Fibroblast of peridontal ligament (primary cell): ENCODE measurements at regions not wholly inside any gene's neighbourhood (a gene's known extent, or its start where the extent isn't known, plus 50 kb on each side); places are given as distances from the start of the nearest gene placed in this dataset.

Experiments
- DNase-seq: peaks from one replicate; pipeline ENCODE4 v3.0.0-alpha.2; 2010; ENCODE audit errors: extremely low read depth

DNA sequence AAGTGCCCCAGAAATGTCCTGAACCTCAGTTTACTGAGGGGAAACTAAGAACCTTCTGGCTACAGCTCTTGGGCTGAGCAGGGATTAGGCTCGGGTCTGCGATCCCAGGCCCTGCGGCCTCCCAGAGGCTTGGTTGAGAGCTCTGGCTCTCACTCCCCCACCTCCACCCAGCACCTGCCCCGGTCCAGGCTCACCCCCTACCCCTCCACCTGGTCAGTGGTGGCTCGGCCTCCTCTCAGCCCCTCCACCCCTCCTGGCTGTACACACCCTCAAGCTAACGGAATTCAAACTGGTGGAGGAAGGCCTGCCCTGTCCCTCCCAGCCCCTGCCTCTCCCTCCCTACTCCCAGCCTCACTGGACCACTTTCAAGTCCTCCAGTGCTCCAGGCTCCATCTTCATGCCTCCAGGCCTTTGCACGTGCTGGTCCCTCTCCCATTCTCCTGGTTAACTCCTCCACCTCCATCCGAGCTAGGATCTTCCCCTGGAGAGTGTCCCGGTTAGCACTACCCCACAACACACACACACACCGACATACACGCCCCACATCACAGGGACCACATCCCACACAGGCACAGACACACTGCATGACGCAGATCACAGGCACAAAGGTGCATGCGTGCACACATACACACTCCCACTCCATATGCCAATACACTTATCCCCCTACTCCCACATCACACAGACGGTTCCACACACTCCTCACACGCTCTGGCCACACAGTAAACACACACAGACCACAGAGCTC is 130.9 kb downstream of the C9orf50 start:
- no peak for DNase-seq

DNA sequence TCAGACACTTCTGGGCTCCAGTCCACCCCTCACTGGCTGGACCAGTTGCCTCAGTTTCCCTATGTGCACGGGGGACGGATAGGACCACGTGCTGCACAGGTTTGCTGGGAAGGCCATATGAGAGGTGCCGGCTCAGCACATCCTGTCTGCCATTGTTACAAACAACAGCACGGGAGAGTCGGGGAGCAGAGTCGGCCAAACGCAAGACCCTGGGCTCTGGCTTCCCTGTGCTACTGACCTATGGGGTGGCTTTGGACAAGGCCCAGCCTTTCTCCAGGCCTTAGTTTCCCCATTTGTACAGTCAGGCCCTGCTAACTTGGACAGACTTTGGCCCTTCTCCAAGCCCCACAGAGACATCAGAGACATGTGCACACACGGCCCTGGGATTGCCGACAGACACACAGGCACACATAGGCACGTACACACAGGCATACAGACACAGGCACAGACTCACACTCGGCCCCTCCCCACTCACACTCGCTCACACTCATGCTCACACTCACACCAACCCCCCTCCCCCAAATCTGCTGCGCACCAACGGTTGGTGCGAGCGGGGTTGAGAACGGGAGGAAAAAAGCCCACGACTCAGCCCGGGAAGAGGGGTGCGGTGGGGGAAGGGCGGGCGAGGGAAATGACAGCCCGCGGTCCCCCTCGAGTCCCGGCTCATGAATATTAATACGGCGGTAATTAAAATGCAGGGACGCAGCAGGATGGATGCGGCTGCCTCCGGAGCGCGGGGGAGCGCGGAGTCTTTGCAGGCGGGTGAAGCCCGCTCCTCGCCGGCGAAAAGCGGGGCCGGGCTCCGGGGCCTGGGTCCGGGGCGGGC is 133.0 kb downstream of the C9orf50 start:
- peak; percentile 61 for DNase-seq

DNA sequence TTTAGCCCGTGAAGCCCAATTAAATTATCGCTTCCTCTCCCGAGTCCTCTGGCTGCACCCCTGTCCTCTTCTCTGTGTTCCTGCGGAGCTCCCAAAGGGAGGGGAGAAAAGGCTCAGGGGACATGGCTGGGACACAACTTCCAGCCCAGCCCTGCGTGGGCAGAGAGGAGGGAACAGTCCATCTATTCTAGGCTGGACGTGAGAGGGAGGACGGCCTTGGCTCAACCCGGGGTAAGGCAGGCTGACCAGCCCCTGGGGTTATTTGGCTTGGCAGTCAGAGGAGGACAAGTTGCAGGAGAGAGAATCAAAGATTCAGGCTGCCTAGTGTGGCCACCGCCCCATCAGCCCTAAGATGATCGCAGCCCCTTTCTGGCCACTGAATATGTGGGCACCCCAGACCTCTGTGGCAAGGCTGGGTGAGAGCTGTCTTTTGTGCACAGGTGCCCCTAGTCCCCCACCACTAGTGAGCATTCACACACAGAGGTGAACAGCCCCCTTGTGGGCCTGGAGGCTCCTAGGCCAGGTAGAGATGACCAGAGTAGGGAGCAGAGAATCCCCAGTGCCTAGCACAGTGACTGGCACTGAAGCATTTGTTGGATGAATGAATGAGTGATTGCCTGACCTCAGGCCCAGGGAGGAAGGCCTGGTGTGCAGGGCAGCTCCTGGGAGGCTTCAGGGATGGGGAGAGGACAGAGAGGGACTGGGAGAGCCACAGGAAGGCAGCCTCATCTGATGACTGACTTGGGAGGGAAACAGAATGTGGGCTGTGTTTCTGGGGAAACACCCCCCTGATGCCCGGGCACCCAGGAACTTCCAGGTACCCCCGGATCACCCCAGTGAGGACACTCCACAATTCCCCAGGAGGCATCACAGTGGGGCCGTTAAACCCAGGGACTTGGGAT is 133.9 kb downstream of the C9orf50 start:
- peak; percentile 57 for DNase-seq

GRCh38 chr9:129485145-129485774 is 135.6 kb downstream of the C9orf50 start:
- DNase-seq, result no peak

DNA sequence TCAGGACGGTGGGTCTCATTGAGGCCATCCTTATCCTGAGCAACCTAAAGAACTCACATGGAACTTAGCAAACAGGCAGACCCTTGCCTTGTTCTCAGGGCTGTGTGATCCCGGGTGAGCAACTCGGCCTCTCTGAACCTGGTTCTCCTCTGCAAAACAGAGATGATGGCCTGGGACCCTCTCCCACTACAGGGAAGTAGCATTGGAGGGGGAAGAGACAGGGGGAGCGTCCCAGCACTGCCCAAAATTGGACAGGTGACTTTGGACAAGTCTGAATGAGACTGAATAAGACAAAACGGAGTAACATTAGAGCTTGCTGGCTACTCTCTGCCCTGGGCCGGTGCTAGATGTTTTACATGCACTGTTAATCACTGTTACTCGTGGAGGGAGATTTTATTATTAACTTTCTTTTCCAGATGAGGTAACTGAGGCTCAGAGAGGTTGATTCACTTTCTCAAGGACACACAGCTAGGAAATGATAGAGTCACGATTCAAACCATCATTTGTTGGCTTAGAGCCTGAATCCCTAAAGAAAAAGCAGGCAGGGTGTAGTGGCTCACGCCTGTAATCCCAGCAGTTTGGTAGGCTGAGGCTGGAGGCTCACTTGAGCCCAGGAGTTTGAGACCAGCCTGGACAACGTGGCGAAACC is 136.4 kb downstream of the C9orf50 start:
- DNase-seq, result no peak

DNA sequence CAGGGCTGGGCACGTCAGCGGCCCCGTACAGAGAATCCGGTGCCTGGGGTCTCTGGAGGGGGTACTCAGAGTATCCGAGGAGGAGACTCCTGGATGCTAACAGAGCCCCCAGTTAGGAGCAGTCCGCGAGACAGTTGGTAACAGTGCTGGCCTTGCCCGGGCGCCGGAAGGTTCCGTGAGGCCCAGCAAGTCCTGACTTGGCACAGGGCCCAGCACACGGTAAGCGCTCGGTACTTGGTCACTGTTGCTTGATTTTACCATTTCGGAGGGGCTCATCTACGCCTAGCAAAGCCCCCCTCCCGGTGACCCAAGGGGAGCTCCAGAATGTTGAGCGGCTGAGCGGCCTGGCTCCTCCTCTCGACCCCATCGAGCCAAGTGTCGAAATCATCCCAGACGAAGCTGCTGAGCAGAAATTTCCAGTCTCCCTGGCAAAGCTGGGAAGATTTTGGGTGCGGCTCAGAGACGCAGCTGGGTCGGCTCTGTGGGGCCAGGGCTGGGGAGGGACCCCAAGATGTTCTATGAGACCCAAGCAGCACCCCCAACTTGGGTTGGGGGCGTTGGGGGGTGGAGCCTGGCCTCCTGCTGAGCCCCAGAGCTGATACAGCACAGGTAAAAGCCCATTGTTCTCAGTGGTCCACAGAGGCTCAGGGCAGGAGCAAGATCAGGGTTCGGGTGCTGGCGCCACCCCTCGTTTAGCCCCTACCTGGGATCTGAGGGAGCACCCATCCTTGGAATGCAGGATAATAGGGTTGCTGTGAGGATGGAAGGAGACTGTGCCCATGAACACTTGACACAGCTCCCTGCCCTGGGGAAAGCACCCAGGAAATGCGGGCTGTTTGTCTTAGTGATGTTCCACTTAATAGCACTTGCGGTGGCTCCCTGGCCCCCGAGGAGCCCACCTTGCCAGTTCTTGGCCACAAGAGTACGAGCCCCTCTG is 137.2 kb downstream of the C9orf50 start:
- DNase-seq, result peak; percentile 94

GRCh38 chr9:129482521-129483414 is 138.1 kb downstream of the C9orf50 start:
- DNase-seq, result peak; percentile 90

GRCh38 chr9:129481810-129482511 is 138.9 kb downstream of the C9orf50 start:
- DNase-seq, result no peak

- DNase-seq, result no peak
Observed at GRCh38 chr9:129481424-129481809, 139.5 kb downstream of the C9orf50 start.

- DNase-seq, result no peak
Observed at GRCh38 chr9:129480745-129481144, 140.2 kb downstream of the C9orf50 start.

DNA sequence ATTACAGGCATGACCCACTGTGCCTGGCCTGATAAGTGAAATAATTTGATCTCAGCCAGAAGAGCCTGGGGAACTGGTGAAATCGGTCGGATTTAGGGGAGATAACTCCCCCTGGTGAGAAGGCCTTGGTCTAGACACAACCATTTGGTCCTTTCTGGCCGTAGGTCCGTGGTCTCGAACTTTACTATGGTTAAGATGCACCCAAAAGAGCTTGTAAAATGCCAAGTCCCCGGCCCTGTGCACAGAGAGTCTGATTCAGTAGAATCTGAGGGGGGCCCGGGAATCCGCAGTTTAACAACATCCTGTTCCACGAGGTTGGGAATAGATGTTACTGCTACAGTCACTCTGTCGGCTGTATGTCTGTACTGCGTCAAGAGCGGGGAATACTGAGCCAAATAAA is 140.7 kb downstream of the C9orf50 start:
- DNase-seq, result peak; percentile 54

- DNase-seq, result no peak
Observed at GRCh38 chr9:129479631-129480011, 141.3 kb downstream of the C9orf50 start.

GRCh38 chr9:129478961-129479630 is 141.8 kb downstream of the C9orf50 start:
- DNase-seq, result no peak

DNA sequence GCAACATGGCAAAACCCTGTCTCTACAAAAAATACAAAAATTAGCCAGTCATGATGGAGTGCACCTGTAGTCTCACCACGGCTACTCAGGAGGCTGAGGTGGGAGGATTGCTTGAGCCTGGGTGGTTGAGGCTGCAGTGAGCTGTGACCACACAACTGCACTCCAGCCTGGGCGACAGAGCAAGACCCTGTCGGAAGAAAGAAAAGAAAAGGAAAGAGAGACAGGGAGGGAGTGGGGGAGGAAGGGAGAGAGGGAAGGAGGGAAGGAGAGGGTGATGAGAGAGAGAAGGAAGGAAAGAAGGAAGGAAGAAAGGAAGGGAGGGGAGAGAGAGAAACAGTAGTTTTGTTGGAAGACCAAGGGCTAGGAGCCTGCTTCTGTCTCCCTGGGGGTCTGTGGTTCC is 142.4 kb downstream of the C9orf50 start:
- no peak for DNase-seq

DNA sequence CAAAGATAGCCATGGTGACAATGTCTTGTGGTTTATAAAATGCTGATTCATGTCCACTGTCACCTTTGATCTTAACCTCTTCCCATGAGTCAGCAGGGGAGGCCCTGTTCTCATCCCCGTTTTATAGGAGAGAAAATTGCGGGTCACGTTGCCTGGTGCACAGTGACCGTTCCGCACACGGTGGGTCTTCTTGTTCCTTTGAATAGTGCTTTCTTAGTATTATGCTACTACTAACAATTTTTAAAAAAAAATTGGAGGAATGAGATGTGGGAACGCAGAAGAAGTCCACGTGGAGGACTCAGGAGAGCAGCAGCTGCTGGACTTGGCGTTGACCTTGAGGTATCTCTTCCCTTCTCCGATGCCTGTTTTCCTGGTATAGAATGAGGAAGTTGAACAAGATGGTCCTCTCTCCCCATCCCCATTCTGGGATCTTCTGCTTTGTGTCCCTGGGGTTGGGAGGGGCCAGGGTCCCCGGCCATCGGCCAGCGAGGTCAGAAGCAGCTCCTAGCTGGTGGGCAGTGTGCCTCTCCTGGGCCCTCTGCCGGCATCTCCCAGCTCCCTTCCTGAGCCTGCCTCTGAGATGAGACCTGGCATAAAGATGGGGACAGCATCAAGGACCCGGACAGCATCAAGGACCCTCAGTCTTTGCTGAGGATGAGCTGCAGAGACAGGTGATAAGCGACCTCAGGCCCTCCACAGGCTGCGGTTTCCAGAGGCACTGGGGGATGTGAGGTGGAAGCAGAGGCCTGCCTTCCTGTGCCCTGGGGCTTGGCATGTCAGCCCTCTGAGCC is 143.9 kb downstream of the C9orf50 start:
- DNase-seq, result no peak

GRCh38 chr9:129474740-129475404 is 146.0 kb downstream of the C9orf50 start:
- DNase-seq, result no peak
